IMR-90 (cell line): ENCODE measurements at regions not wholly inside any gene's neighbourhood (a gene's known extent, or its start where the extent isn't known, plus 50 kb on each side); places are given as distances from the start of the nearest gene placed in this dataset.

Experiments used
- ATAC-seq: fragments of 200-7000 bp; cut with Tn5 transposase; 2 replicates; pipeline ENCODE4 v1.9.1; 2020; ENCODE audit warnings: low read depth, mild to moderate bottlenecking, moderate library complexity
- BruUV-seq: library from RNA; stranded (reverse); fragments of 400-500 nt; replicated peaks from 2 replicates; lab custom pipeline; 2021; lab: Mats Ljungman, UMichigan
- CTCF ChIA-PET: fragments of 300-600 bp; formaldehyde crosslinking; extraction: SDS; loops from one replicate; lab custom pipeline; 2021; ENCODE audit warnings: antibody characterized with exemption; lab: Yijun Ruan, JAX
- POLR2A ChIA-PET: fragments of 300-600 bp; sonication (Branson Sonifier 250); formaldehyde crosslinking; loops from one replicate; lab custom pipeline; 2022; ENCODE audit warnings: antibody characterized with exemption; ENCODE audit not compliant: unreplicated experiment; lab: Charles Lee
- DNase-seq: peaks from one replicate; pipeline ENCODE4 v3.0.0; 2013
- H2AFZ ChIP-seq: replicated peaks from 2 replicates; pipeline ENCODE3; 2013; ENCODE audit warnings: low read length, mild to moderate bottlenecking; ENCODE audit not compliant: poor library complexity
- H2AK5ac ChIP-seq: 2 replicates; pipeline ENCODE4 v1.6.1; 2013; ENCODE audit warnings: low read depth, low read length, inconsistent platforms
- H2AK9ac ChIP-seq: replicated peaks from 2 replicates; pipeline ENCODE3; 2013; ENCODE audit warnings: mild to moderate bottlenecking, low read depth, low read length, moderate library complexity; ENCODE audit not compliant: poor library complexity
- H2BK120ac ChIP-seq: 2 replicates; pipeline ENCODE4 v1.6.1; 2013; ENCODE audit warnings: low read depth, low read length, inconsistent platforms
- H2BK15ac ChIP-seq: 3 replicates; pipeline ENCODE4 v1.6.1; 2013; ENCODE audit warnings: low read depth, low read length, inconsistent platforms
- H2BK20ac ChIP-seq: 2 replicates; pipeline ENCODE4 v1.6.1; 2013; ENCODE audit warnings: low read depth, mild to moderate bottlenecking, inconsistent platforms, low read length, moderate library complexity
- H2BK5ac ChIP-seq: 2 replicates; pipeline ENCODE4 v1.6.1; 2013; ENCODE audit warnings: mild to moderate bottlenecking, low read depth, low read length, inconsistent platforms; ENCODE audit not compliant: poor library complexity, severe bottlenecking
- H3K14ac ChIP-seq: replicated peaks from 2 replicates; pipeline ENCODE4 v1.6.1; 2013; ENCODE audit warnings: low read depth, low read length, inconsistent platforms
- H3K18ac ChIP-seq: 2 replicates; pipeline ENCODE4 v1.6.1; 2013; ENCODE audit warnings: low read depth, low read length, control low read depth
- H3K23ac ChIP-seq: 2 replicates; pipeline ENCODE4 v1.6.1; 2013; ENCODE audit warnings: low read depth, low read length, inconsistent platforms
- H3K27ac ChIP-seq: 2 replicates; pipeline ENCODE4 v1.5.1; 2013; ENCODE audit warnings: mild to moderate bottlenecking, control low read depth, low read length; ENCODE audit not compliant: insufficient read depth
- H3K27me3 ChIP-seq: 2 replicates; pipeline ENCODE4 v1.6.1; 2013; ENCODE audit warnings: low read length; ENCODE audit not compliant: control insufficient read depth, insufficient read depth
- H3K36me3 ChIP-seq: 2 replicates; pipeline ENCODE4 v1.6.1; 2013; ENCODE audit warnings: low read length, mixed read lengths; ENCODE audit not compliant: control insufficient read depth, insufficient read depth
- H3K4ac ChIP-seq: 2 replicates; pipeline ENCODE4 v1.6.1; 2013; ENCODE audit warnings: low read depth, low read length, inconsistent platforms
- H3K4me1 ChIP-seq: 2 replicates; pipeline ENCODE4 v1.6.1; 2013; ENCODE audit warnings: low read length, mixed read lengths; ENCODE audit not compliant: control insufficient read depth, insufficient read depth
- H3K4me2 ChIP-seq: 2 replicates; pipeline ENCODE4 v1.6.1; 2013; ENCODE audit warnings: low read depth, mild to moderate bottlenecking, control low read depth, low read length, moderate library complexity
- H3K4me3 ChIP-seq: 2 replicates; pipeline ENCODE4 v1.5.1; 2013; ENCODE audit warnings: low read depth, mild to moderate bottlenecking, control low read depth, low read length, moderate library complexity; ENCODE audit not compliant: insufficient read depth
- H3K56ac ChIP-seq: 2 replicates; pipeline ENCODE4 v1.6.1; 2013; ENCODE audit warnings: low read length, inconsistent platforms; ENCODE audit not compliant: insufficient read depth; ENCODE audit errors: extremely low read depth
- H3K79me1 ChIP-seq, 2 experiments: 2 replicates each; pipeline ENCODE4 v1.6.1; 2013; ENCODE audit warnings: low read length in 2 of 2, inconsistent platforms in 1 of 2, low read depth in 1 of 2
- H3K9ac ChIP-seq: 2 replicates; pipeline ENCODE4 v1.6.1; 2013; ENCODE audit warnings: low read depth, low read length, control low read depth
- H3K9me1 ChIP-seq: 2 replicates; pipeline ENCODE4 v1.6.1; 2013; ENCODE audit warnings: low read length, inconsistent platforms; ENCODE audit not compliant: insufficient read depth
- H3K9me3 ChIP-seq: 2 replicates; pipeline ENCODE4 v1.6.1; 2013; ENCODE audit warnings: low read length; ENCODE audit not compliant: control insufficient read depth, insufficient read depth
- H4K20me1 ChIP-seq: 2 replicates; pipeline ENCODE4 v1.6.1; 2013; ENCODE audit warnings: low read length, inconsistent platforms; ENCODE audit not compliant: insufficient read depth
- H4K5ac ChIP-seq: 2 replicates; pipeline ENCODE4 v1.6.1; 2013; ENCODE audit warnings: mild to moderate bottlenecking, low read depth, low read length, control low read depth
- H4K8ac ChIP-seq, 2 experiments: 2 replicates each; pipeline ENCODE4 v1.6.1; 2013; ENCODE audit warnings: low read depth in 2 of 2, low read length in 2 of 2, control low read depth in 1 of 2, inconsistent platforms in 1 of 2
- H4K91ac ChIP-seq: 2 replicates; pipeline ENCODE4 v1.6.1; 2013; ENCODE audit warnings: low read depth, low read length, inconsistent platforms; ENCODE audit not compliant: insufficient read depth
- BHLHE40 ChIP-seq: fragments of 150-350 bp; IDR thresholded peaks from 2 replicates; pipeline ENCODE4 v1.6.1; 2016; ENCODE audit warnings: mild to moderate bottlenecking, low read depth, low read length
- CEBPB ChIP-seq: IDR thresholded peaks from 2 replicates; pipeline ENCODE4 v1.6.1; 2012; ENCODE audit warnings: low read depth, low read length, improper control_type of control experiment
- CHD1 ChIP-seq: IDR thresholded peaks from 2 replicates; pipeline ENCODE4 v1.6.1; 2012; ENCODE audit warnings: low read depth, low read length, improper control_type of control experiment
- CTCF ChIP-seq: conservative IDR thresholded peaks from 2 replicates; pipeline ENCODE4 v1.5.1; 2012; ENCODE audit warnings: mild to moderate bottlenecking, low read depth, low read length, improper control_type of control experiment
- ELK1 ChIP-seq: fragments of 150-350 bp; IDR thresholded peaks from 2 replicates; pipeline ENCODE4 v1.6.1; 2016; ENCODE audit warnings: low read depth, mild to moderate bottlenecking, low read length, moderate library complexity, borderline replicate concordance
- FOS ChIP-seq: fragments of 150-350 bp; IDR thresholded peaks from 2 replicates; pipeline ENCODE4 v1.6.1; 2016; ENCODE audit warnings: low read depth, low read length
- MAFK ChIP-seq: IDR thresholded peaks from 2 replicates; pipeline ENCODE4 v1.6.1; 2012; ENCODE audit warnings: low read depth, low read length, improper control_type of control experiment
- MAZ ChIP-seq: IDR thresholded peaks from 2 replicates; pipeline ENCODE4 v1.6.1; 2012; ENCODE audit warnings: low read depth, mild to moderate bottlenecking, low read length, improper control_type of control experiment, moderate library complexity, borderline replicate concordance
- MXI1 ChIP-seq: IDR thresholded peaks from 2 replicates; pipeline ENCODE4 v1.6.1; 2012; ENCODE audit warnings: low read depth, mild to moderate bottlenecking, low read length, moderate library complexity, borderline replicate concordance
- NFE2L2 ChIP-seq: fragments of 150-350 bp; IDR thresholded peaks from 2 replicates; pipeline ENCODE4 v1.6.1; 2016; ENCODE audit warnings: low read depth, mild to moderate bottlenecking, low read length
- POLR2A ChIP-seq: IDR thresholded peaks from 2 replicates; pipeline ENCODE4 v1.6.1; 2012; ENCODE audit warnings: mild to moderate bottlenecking, low read depth, low read length
- RAD21 ChIP-seq: IDR thresholded peaks from 2 replicates; pipeline ENCODE4 v1.6.1; 2012; ENCODE audit warnings: low read length, improper control_type of control experiment
- RCOR1 ChIP-seq: IDR thresholded peaks from 2 replicates; pipeline ENCODE4 v1.6.1; 2012; ENCODE audit warnings: mild to moderate bottlenecking, low read length, improper control_type of control experiment; ENCODE audit not compliant: insufficient replicate concordance
- RFX5 ChIP-seq: IDR thresholded peaks from 2 replicates; pipeline ENCODE4 v1.8.0; 2012; ENCODE audit warnings: low read depth, mild to moderate bottlenecking, low read length, moderate library complexity
- SMC3 ChIP-seq: fragments of 150-350 bp; IDR thresholded peaks from 2 replicates; pipeline ENCODE4 v1.6.1; 2016; ENCODE audit warnings: low read depth, mild to moderate bottlenecking, antibody characterized with exemption, low read length, moderate library complexity
- WGBS, 2 experiments: methylation state at CpG; one replicate each; pipeline versions ENCODE4 v1.1.5 to v1.1.7; 2013; ENCODE audit warnings: missing lambda C conversion rate in 2 of 2; ENCODE audit not compliant: insufficient read length in 1 of 2; ENCODE audit errors: extremely low coverage in 2 of 2; 5-methylcytosine and 5-hydroxymethylcytosine counted together
- dilution Hi-C: fragments of 300-500 bp; cut with HindIII; formaldehyde crosslinking; loops from one replicate; pipeline ENCODE4 v1.14.3; 2018; ENCODE audit warnings: low sequenced_read_pairs; ENCODE audit not compliant: unreplicated experiment
- in situ Hi-C: fragments of 300-500 bp; cut with MboI; formaldehyde crosslinking; loops from 3 replicates; pipeline ENCODE4 v1.14.3; 2019; ENCODE audit warnings: low sequenced_read_pairs, inconsistent platforms, mixed read lengths
- intact Hi-C: fragments of 100-400 bp; cut with micrococcal nuclease; formaldehyde crosslinking; loops from 2 replicates; pipeline ENCODE4 v1.10.0; 2022
- TF ChIP-seq, protein P1 (sequence below): fragments of 150-350 bp; IDR thresholded peaks from 2 replicates; pipeline ENCODE4 v1.6.1; 2017; ENCODE audit warnings: mild to moderate bottlenecking, antibody characterized with exemption, low read length, low read depth

DNA sequence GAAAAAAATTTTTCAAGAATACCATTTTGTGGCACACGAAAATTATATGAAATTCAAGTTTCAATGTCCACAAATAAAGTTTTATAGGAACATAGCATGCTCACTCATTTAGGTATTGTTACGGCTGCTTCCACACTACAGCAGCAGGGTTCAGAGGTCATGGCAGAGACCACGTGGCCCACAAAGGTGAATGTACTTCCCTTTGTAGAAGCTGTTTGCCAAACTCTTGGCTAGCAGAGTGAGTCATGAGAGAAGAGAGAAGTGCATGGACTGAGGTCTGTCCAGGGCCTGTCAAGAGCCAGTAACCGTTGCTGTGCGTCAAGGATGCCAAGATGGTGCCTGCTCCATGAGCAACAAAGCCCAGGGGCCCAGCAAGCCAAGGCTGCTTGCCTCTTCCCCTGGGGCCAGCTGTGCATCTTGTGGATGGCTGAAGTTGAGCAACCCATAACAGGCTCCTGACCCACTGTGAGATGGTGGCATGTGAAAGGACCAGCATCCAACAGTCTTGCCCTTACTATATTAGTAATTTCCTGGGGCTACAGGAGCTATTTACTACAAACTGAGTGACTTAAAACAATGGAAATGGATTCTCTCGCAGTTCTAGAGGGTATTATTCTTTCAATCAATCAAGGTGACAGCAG, 64.8 kb upstream of the ATP5PO start:
- DNase-seq (no peak), ATAC-seq (no peak)
- dilution Hi-C loops (no loop called here), intact Hi-C loops (no loop called here), in situ Hi-C loops (no loop called here)
- Histone ChIP-seq H3K79me1 (no peaks in the 10 kb centered on the region), H3K36me3 (no peaks in the 10 kb centered on the region), H3K18ac (no peak overlapping the region), H3K4me1 (peaks cover 15% of the 10 kb centered on the region), H3K4me2 (no peak overlapping the region), H3K27me3 (no peaks in the 10 kb centered on the region), H2BK120ac (no peak overlapping the region), H3K9me1 (peaks cover 17% of the 10 kb centered on the region), H3K9me3 (no peaks in the 10 kb centered on the region), H2AK9ac (no peak overlapping the region), H3K23ac (no peak overlapping the region), H2BK5ac (no peak overlapping the region), H3K14ac (no peak overlapping the region), H4K91ac (no peak overlapping the region), H2AK5ac (no peak overlapping the region), H3K9ac (no peak overlapping the region), H4K8ac (no peak overlapping the region), H3K27ac (no peak overlapping the region), H2BK15ac (no peak overlapping the region), H2AFZ (no peak overlapping the region), H4K5ac (no peak overlapping the region), H2BK20ac (no peak overlapping the region), H3K4me3 (no peak overlapping the region), H3K56ac (no peak overlapping the region), H3K4ac (no peak overlapping the region), H4K20me1 (no peaks in the 10 kb centered on the region)
- WGBS, 2 experiments = no CpG with 5 or more reads among the region's 6 CpGs
- ChIA-PET POLR2A (no interaction called here), CTCF (no interaction called here)
- BruUV-seq = no TSS peak
- TF ChIP-seq MAZ = no peak
- TF ChIP-seq POLR2A = no peak
- TF ChIP-seq RFX5 = no peak
- TF ChIP-seq FOS = no peak
- TF ChIP-seq BHLHE40 = no peak
- no peak for TF ChIP-seq RCOR1
- no peak for TF ChIP-seq CTCF
- no peak for TF ChIP-seq NFE2L2
- no peak for TF ChIP-seq ELK1
- TF ChIP-seq SMC3 = no peak
- no peak for TF ChIP-seq CEBPB
- TF ChIP-seq, protein P1, sequence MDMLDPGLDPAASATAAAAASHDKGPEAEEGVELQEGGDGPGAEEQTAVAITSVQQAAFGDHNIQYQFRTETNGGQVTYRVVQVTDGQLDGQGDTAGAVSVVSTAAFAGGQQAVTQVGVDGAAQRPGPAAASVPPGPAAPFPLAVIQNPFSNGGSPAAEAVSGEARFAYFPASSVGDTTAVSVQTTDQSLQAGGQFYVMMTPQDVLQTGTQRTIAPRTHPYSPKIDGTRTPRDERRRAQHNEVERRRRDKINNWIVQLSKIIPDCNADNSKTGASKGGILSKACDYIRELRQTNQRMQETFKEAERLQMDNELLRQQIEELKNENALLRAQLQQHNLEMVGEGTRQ = no peak
- no peak for TF ChIP-seq MXI1
- TF ChIP-seq RAD21 = no peak
- TF ChIP-seq CHD1 = no peak
- TF ChIP-seq MAFK = no peak
